Psoas muscle (tissue), 7 donors: ENCODE measurements at regions not wholly inside any gene's neighbourhood (a gene's known extent, or its start where the extent isn't known, plus 50 kb on each side); places are given as distances from the start of the nearest gene placed in this dataset.
"Not testable (repeated sequence)": the region's sequence is repeated elsewhere in the genome, so short reads cannot be mapped to it uniquely, and the experiment has no call there.

Experiments used
- ATAC-seq, 4 donors: fragments of 200-7000 bp; cut with Tn5 transposase; one replicate each; pipeline ENCODE4 v1.9.1; 2020; ENCODE audit warnings: moderate library complexity in 3 of 4, mild to moderate bottlenecking in 2 of 4
- DNase-seq, 2 donors: peaks; one replicate each; pipeline ENCODE4 v3.0.0-alpha.2; 2020
- H3K27ac ChIP-seq: fragments of 200-600 bp; one replicate; pipeline ENCODE4 v1.8.0; 2022
- H3K27me3 ChIP-seq, 3 donors: fragments of 200-600 bp in 1 of 3; one replicate each; pipeline versions ENCODE4 v1.6.1 to v1.8.0; 2013 to 2022; ENCODE audit warnings: low read length in 2 of 3, mild to moderate bottlenecking in 2 of 3, moderate library complexity in 1 of 3; ENCODE audit not compliant: insufficient read depth in 3 of 3
- H3K36me3 ChIP-seq, 2 donors: fragments of 200-600 bp in 1 of 2; one replicate each; pipeline versions ENCODE4 v1.6.1 to v1.8.0; 2013 to 2022; ENCODE audit warnings: low read depth in 1 of 2, mild to moderate bottlenecking in 1 of 2, moderate library complexity in 1 of 2; ENCODE audit not compliant: insufficient read depth in 1 of 2
- H3K4me1 ChIP-seq: fragments of 200-600 bp; one replicate; pipeline ENCODE4 v1.8.0; 2022
- H3K4me3 ChIP-seq: fragments of 200-600 bp; one replicate; pipeline ENCODE4 v1.8.0; 2022; ENCODE audit warnings: mild to moderate bottlenecking
- H3K9me3 ChIP-seq: fragments of 200-600 bp; one replicate; pipeline ENCODE4 v1.8.0; 2022
- WGBS, 3 donors: extraction: QIAGEN DNeasy Blood & Tissue Kit; methylation state at CpG; one replicate each; pipeline versions ENCODE4 v1.1.6 to v1.1.7; 2013; 5-methylcytosine and 5-hydroxymethylcytosine counted together
- intact Hi-C, 2 donors: fragments of 100-400 bp; cut with DNase I; formaldehyde crosslinking; loops; one replicate each; pipeline versions ENCODE4 v1.11.0 to v1.14.2; 2022
- TF ChIP-seq, protein P1 (sequence below): fragments of 200-600 bp; IDR thresholded peaks from one replicate; pipeline ENCODE4 v1.8.0; 2022; ENCODE audit warnings: antibody characterized with exemption
- donor health status: healthy with polysubstance abuse.
- donor health status: DM: no; HTN: no; CAD: no; lungs with moderate emphysema.
- donor health status: Bipolar disorder and iron deficiency.
- donor health status: healthy.
- donor health status: DM: yes; HTN: yes; CAD: no.
- donor health status: DM: no; HTN: no; CAD: no.
- donor health status: DM: yes; HTN: yes; CAD: no.

DNA sequence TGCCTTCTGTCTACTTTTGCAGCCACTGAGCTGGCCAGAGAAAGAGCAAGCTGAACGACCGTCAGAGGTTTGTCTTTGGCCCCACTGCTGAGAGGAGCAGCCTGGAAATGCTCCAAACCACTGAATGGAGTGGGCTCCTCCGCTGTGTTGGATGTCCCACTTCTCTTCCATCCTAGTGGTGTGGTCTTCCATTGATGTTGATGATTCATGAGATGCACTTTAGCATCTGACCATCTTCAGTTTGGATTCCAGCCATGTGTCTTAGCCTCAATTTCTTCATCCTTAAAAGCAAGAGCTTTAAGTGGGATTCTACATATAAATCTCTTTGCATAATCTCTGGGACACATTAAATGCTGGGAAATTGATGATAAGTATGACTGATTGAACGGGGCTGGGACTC is 276.9 kb downstream of the SIPA1L2 start:
- no peak for DNase-seq
- ATAC-seq: no peak

DNA sequence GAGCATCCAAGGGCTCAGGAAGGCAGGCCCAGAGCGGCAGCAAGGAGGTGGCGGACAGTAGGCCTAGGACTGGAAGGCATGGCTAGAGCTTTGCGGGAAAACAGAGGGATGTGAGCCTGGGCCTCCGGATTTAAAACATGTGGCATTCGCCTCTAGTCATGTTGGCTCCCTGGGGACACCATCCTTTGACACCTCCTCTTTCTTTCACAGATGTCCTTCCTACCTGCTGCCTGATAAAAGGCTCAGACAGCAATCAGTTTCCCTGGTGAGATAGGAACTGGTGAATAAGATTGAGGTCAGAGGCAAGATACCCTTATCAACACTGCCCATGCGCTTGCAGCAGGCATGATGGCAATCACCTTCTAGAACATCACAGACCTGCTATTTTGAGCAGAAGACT is 277.6 kb downstream of the SIPA1L2 start:
- Histone ChIP-seq H3K9me3 (no peaks in the 10 kb centered on the region), H3K4me1 (no peaks in the 10 kb centered on the region), H3K27ac (no peak overlapping the region), H3K4me3 (no peak overlapping the region), H3K27me3 (no peaks in the 10 kb centered on the region), H3K36me3 (no peaks in the 10 kb centered on the region)
- 95 to 97% (median 96%) methylated on average over 6 of the region's 6 CpGs for WGBS, 3 donors
- DNase-seq (no peak), ATAC-seq (no peak)
- intact Hi-C loops: no loop called here
- TF ChIP-seq, protein P1, sequence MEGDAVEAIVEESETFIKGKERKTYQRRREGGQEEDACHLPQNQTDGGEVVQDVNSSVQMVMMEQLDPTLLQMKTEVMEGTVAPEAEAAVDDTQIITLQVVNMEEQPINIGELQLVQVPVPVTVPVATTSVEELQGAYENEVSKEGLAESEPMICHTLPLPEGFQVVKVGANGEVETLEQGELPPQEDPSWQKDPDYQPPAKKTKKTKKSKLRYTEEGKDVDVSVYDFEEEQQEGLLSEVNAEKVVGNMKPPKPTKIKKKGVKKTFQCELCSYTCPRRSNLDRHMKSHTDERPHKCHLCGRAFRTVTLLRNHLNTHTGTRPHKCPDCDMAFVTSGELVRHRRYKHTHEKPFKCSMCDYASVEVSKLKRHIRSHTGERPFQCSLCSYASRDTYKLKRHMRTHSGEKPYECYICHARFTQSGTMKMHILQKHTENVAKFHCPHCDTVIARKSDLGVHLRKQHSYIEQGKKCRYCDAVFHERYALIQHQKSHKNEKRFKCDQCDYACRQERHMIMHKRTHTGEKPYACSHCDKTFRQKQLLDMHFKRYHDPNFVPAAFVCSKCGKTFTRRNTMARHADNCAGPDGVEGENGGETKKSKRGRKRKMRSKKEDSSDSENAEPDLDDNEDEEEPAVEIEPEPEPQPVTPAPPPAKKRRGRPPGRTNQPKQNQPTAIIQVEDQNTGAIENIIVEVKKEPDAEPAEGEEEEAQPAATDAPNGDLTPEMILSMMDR: no peak

More for the DNA sequence above, 276.9 kb downstream of the SIPA1L2 start:
- Histone ChIP-seq H3K9me3 (no peaks in the 10 kb centered on the region), H3K27me3 (no peaks in the 10 kb centered on the region), H3K4me1 (no peaks in the 10 kb centered on the region), H3K4me3 (no peak overlapping the region), H3K27ac (no peak overlapping the region), H3K36me3 (no peaks in the 10 kb centered on the region)
- WGBS, 3 donors: 66 to 82% (median 75%) methylated on average over 4 of the region's 4 CpGs
- intact Hi-C loops: no loop called here
- TF ChIP-seq, protein P1: no peak

DNA sequence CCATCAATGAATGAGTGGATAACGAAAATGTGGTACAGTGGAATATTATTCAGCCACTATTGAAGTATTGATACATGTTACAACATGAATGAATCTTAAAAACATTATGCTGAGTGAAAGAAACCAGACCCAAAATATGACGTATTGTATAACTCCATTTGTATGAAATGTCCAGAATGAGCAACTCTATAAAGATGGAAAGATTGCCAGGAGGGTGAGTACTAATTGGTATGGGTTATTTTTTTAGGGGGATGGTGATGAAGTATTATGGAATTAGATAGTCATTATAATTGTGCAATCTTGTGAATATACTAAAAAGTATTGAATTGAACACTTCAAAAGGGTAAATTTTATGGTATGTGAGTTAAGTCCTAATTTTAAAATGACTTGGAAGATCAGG is 278.6 kb downstream of the SIPA1L2 start:
- H3K4me3 ChIP-seq: no peak overlapping the region
- no peak for ATAC-seq
- H3K36me3 ChIP-seq: no peaks in the 10 kb centered on the region
- H3K27me3 ChIP-seq: no peaks in the 10 kb centered on the region
- 91 to 97% (median 94%) methylated on average over 2 of the region's 2 CpGs for WGBS, 3 donors
- TF ChIP-seq, protein P1: no peak
- no peak overlapping the region for H3K27ac ChIP-seq
- DNase-seq: no peak
- H3K4me1 ChIP-seq: no peaks in the 10 kb centered on the region
- intact Hi-C loops: no loop called here
- no peaks in the 10 kb centered on the region for H3K9me3 ChIP-seq

DNA sequence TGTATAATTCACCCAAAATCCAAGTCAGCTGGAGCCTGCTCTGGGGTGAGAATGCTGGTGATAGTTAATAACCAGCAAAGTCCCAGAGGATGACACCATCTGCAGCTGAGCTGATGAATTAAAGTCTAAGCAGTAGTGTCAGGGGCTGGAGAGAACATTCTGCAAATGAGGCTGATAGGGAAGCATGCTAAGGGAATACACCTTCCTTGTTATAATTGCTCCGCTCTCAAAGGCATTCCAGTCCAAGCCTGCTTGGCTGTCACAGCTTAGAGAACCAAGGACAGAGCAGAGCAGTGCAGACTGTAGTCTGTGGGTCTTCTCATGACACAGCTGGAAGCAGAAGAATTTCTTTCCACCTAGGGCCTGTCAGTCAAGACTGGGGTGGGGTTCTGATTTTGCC is 283.1 kb downstream of the SIPA1L2 start:
- Histone ChIP-seq H3K27me3 (no peaks in the 10 kb centered on the region), H3K4me3 (no peak overlapping the region), H3K9me3 (no peaks in the 10 kb centered on the region), H3K4me1 (no peaks in the 10 kb centered on the region), H3K36me3 (no peaks in the 10 kb centered on the region), H3K27ac (no peak overlapping the region)
- DNase-seq (no peak), ATAC-seq (no peak)
- intact Hi-C loops: no loop called here
- TF ChIP-seq, protein P1: no peak
- 88 to 90% (median 89%) methylated on average over 1 of the region's 1 CpG for WGBS, 3 donors

DNA sequence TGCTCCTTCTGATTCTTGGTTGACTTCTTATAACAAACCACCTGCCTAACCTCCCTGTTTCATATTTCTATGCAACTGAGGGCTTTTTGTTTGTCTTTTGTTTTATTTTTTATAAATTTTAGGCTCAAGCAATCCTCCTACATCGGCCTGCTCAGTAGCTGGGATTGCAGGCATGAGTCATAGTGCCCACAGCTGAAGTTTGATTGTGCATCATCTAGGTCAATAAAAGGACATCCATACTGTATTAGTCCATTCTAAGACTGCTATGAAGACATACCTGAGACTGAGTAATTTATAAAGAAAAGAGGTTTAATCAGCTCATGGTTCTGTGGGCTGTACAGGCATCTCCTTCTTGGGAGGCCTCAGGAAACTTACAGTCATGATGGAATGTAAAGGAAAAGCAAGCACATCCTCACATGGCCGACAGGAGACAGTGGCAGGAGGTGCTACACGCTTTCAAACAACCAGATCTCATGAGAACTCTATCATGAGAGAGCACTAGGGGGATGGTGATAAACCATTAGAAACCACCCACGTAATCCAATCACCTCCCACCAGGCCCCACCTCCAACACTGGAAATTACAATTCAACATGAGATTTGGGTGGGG is 285.0 kb downstream of the SIPA1L2 start:
- no peaks in the 10 kb centered on the region for H3K9me3 ChIP-seq
- H3K4me3 ChIP-seq: no peak overlapping the region
- no peaks in the 10 kb centered on the region for H3K4me1 ChIP-seq
- intact Hi-C loops: no loop called here
- WGBS, 3 donors: 69 to 82% (median 80%) methylated on average over 4 of the region's 4 CpGs
- no peak overlapping the region for H3K27ac ChIP-seq
- DNase-seq (no peak), ATAC-seq (no peak)
- TF ChIP-seq, protein P1: no peak
- H3K36me3 ChIP-seq: no peaks in the 10 kb centered on the region
- H3K27me3 ChIP-seq: no peaks in the 10 kb centered on the region

DNA sequence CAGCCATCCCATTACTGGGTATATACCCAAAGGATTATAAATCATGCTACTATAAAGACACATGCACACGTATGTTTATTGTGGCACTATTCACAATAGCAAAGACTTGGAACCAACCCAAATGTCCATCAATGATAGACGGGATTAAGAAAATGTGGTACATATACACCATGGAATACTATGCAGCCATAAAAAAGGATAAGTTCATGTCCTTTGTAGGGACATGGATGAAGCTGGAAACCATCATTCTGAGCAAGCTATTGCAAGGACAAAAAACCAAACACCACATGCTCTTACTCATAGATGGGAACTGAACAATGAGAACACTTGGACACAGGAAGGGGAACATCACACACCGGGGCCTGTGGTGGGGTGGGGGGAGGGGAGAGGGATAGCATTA is 285.7 kb downstream of the SIPA1L2 start:
- H3K27ac ChIP-seq, H3K27me3 ChIP-seq, H3K9me3 ChIP-seq, H3K4me3 ChIP-seq, intact Hi-C loops, DNase-seq, H3K4me1 ChIP-seq, H3K36me3 ChIP-seq, ATAC-seq: not testable (repeated sequence)
- 88 to 100% (median 92%) methylated on average over 1 to 2 of the region's 3 CpGs for WGBS, 3 donors
